ENCODE measurements at regions not wholly inside any gene's neighbourhood (a gene's known extent, or its start where the extent isn't known, plus 50 kb on each side); places are given as distances from the start of the nearest gene placed in this dataset.

- no peak for DNase-seq (ENCODE audit: low spot score)
- in situ Hi-C loops (cut with MboI; ENCODE audit: low sequenced_read_pairs, unreplicated experiment): loop anchor here (25.0 kb wide), 1 partner anchor 670 kb away; no protein-coding TSS in a partner anchor
- TF ChIP-seq CTCF (IDR thresholded peaks at IDR 0.05; ENCODE audit: borderline replicate concordance, control extremely low read depth, extremely low read depth, insufficient read depth, missing control alignments): no peak
Observed at GRCh38 chr6:92117800-92118199, 1301.6 kb downstream of the EPHA7 start.

GRCh38 chr6:92114797-92115196, 1304.6 kb downstream of the EPHA7 start:
- TF ChIP-seq CTCF (IDR thresholded peaks at IDR 0.05; ENCODE audit: borderline replicate concordance, control extremely low read depth, extremely low read depth, insufficient read depth, missing control alignments): no peak
- in situ Hi-C loops (cut with MboI; ENCODE audit: low sequenced_read_pairs, unreplicated experiment): loop anchor here (25.0 kb wide), 1 partner anchor 673 kb away; no protein-coding TSS in a partner anchor
- DNase-seq (ENCODE audit: low spot score): no peak

GRCh38 chr6:92114091-92114675, 1305.2 kb downstream of the EPHA7 start:
- DNase-seq (ENCODE audit: low spot score): no peak
- in situ Hi-C loops (cut with MboI; ENCODE audit: low sequenced_read_pairs, unreplicated experiment): loop anchor here (25.0 kb wide), 1 partner anchor 673 kb away; no protein-coding TSS in a partner anchor
- no peak for TF ChIP-seq CTCF (IDR thresholded peaks at IDR 0.05; ENCODE audit: borderline replicate concordance, control extremely low read depth, extremely low read depth, insufficient read depth, missing control alignments)

GRCh38 chr6:92111386-92111785, 1308.0 kb downstream of the EPHA7 start:
- in situ Hi-C loops (cut with MboI; ENCODE audit: low sequenced_read_pairs, unreplicated experiment): loop anchor here (25.0 kb wide), 1 partner anchor 676 kb away; no protein-coding TSS in a partner anchor
- TF ChIP-seq CTCF (IDR thresholded peaks at IDR 0.05; ENCODE audit: borderline replicate concordance, control extremely low read depth, extremely low read depth, insufficient read depth, missing control alignments): no peak

GRCh38 chr6:92110403-92110802, 1309.0 kb downstream of the EPHA7 start:
- no peak for DNase-seq (ENCODE audit: low spot score)
- TF ChIP-seq CTCF (IDR thresholded peaks at IDR 0.05; ENCODE audit: borderline replicate concordance, control extremely low read depth, extremely low read depth, insufficient read depth, missing control alignments): no peak
- in situ Hi-C loops (cut with MboI; ENCODE audit: low sequenced_read_pairs, unreplicated experiment): loop anchor here (25.0 kb wide), 1 partner anchor 677 kb away; no protein-coding TSS in a partner anchor

More at GRCh38 chr6:92111386-92111785, 1308.0 kb downstream of the EPHA7 start:
- DNase-seq (ENCODE audit: low spot score): no peak

- in situ Hi-C loops (cut with MboI; ENCODE audit: low sequenced_read_pairs, unreplicated experiment): loop anchor here (25.0 kb wide), 1 partner anchor 677 kb away; no protein-coding TSS in a partner anchor
- no peak for DNase-seq (ENCODE audit: low spot score)
- TF ChIP-seq CTCF (IDR thresholded peaks at IDR 0.05; ENCODE audit: borderline replicate concordance, control extremely low read depth, extremely low read depth, insufficient read depth, missing control alignments): no peak
Observed at GRCh38 chr6:92109956-92110355, 1309.4 kb downstream of the EPHA7 start.

Measured in GM13976 (cell line).